ENCODE measurements at regions not wholly inside any gene's neighbourhood (a gene's known extent, or its start where the extent isn't known, plus 50 kb on each side); places are given as distances from the start of the nearest gene placed in this dataset.

DNA sequence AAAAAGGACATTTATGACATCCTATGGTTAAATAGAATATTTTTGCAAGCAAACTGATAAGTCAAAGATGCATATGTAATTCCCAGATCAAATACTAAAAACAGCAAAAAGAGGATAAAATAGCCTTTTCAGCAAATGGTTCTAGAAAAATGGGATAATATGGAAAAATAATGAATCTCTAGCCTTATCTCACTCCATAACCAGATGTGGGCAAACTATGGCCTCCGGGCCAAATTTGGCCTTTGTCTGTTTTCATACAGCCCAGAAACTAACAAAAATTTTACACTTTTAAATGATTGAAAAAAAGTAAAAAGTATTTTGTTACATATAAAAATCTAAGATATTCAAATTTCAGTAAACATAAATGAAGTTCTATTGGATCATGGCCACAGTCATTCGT, 215.4 kb upstream of the PRSS1 start:
- no peak for TF ChIP-seq CTCF (conservative IDR thresholded peaks at IDR 0.05; ENCODE audit: low read depth, low read length)
- no peak for TF ChIP-seq POLR2A (IDR thresholded peaks at IDR 0.05; ENCODE audit: low read depth, low read length)
